Tibial nerve (tissue), 4 donors: ENCODE measurements at regions not wholly inside any gene's neighbourhood (a gene's known extent, or its start where the extent isn't known, plus 50 kb on each side); places are given as distances from the start of the nearest gene placed in this dataset.

Experiments used
- DNase-seq, 2 donors: peaks; one replicate each; pipeline ENCODE4 v3.0.0-alpha.2; 2019; ENCODE audit warnings: low spot score in 2 of 2
- H3K27ac ChIP-seq, 4 donors: fragments of 200-600 bp; sonication (generic) in 3 of 4; one replicate each; pipeline ENCODE4 v1.5.1; 2017 to 2019; ENCODE audit warnings: mild to moderate bottlenecking in 1 of 4
- H3K27me3 ChIP-seq, 2 donors: fragments of 200-600 bp; sonication (generic) in 1 of 2; one replicate each; pipeline versions ENCODE4 v1.5.1 to v1.6.0; 2017 to 2019
- H3K36me3 ChIP-seq, 3 donors: fragments of 200-600 bp; sonication (generic); one replicate each; pipeline ENCODE4 v1.5.1; 2018 to 2019
- H3K4me1 ChIP-seq, 4 donors: fragments of 200-600 bp; sonication (generic) in 3 of 4; one replicate each; pipeline ENCODE4 v1.5.1; 2017 to 2019
- H3K4me3 ChIP-seq, 4 donors: fragments of 200-600 bp; sonication (generic) in 3 of 4; one replicate each; pipeline ENCODE4 v1.5.1; 2017 to 2019; ENCODE audit warnings: mild to moderate bottlenecking in 1 of 4, moderate library complexity in 1 of 4
- H3K9me3 ChIP-seq, 4 donors: fragments of 200-600 bp; sonication (generic) in 3 of 4; one replicate each; pipeline ENCODE4 v1.5.1; 2017 to 2019
- EP300 ChIP-seq, 2 donors: sonication (generic); formaldehyde crosslinking; IDR thresholded peaks; one replicate each; pipeline ENCODE4 v1.6.1; 2017; ENCODE audit warnings: antibody characterized with exemption in 2 of 2, mild to moderate bottlenecking in 1 of 2
- POLR2A ChIP-seq, 2 donors: fragments of 450-650 bp; IDR thresholded peaks; one replicate each; pipeline ENCODE4 v1.6.1; 2017; ENCODE audit warnings: antibody characterized with exemption in 2 of 2, mild to moderate bottlenecking in 2 of 2, moderate library complexity in 2 of 2
- WGBS, 2 donors: methylation state at CpG; one replicate each; pipeline ENCODE4 v1.1.5; 2018; 5-methylcytosine and 5-hydroxymethylcytosine counted together
- TF ChIP-seq, protein P1 (sequence below), 5 experiments: fragments of 200-600 bp in 3 of 5; fragments of 450-650 bp in 2 of 5; sonication (generic) in 3 of 5; IDR thresholded peaks; one replicate each; pipeline ENCODE4 v1.5.1; 2016 to 2019; ENCODE audit warnings: antibody characterized with exemption in 5 of 5, mild to moderate bottlenecking in 3 of 5, moderate library complexity in 2 of 5

- Histone ChIP-seq H3K4me3 (no peak overlapping the region), H3K27me3 (no peaks in the 10 kb centered on the region), H3K27ac (no peak overlapping the region), H3K9me3 (no peaks in the 10 kb centered on the region), H3K36me3 (peaks cover 0 to under 1% (median 0%) of the 10 kb centered on the region in 3 donors), H3K4me1 (no peaks in the 10 kb centered on the region)
- no peak for DNase-seq
- WGBS, 2 donors, result 95 to 96% methylated on average over 2 of the region's 2 CpGs
- TF ChIP-seq POLR2A (IDR thresholded peaks at IDR 0.05) (no peak), EP300 (IDR thresholded peaks at IDR 0.05) (no peak)
- TF ChIP-seq, protein P1, sequence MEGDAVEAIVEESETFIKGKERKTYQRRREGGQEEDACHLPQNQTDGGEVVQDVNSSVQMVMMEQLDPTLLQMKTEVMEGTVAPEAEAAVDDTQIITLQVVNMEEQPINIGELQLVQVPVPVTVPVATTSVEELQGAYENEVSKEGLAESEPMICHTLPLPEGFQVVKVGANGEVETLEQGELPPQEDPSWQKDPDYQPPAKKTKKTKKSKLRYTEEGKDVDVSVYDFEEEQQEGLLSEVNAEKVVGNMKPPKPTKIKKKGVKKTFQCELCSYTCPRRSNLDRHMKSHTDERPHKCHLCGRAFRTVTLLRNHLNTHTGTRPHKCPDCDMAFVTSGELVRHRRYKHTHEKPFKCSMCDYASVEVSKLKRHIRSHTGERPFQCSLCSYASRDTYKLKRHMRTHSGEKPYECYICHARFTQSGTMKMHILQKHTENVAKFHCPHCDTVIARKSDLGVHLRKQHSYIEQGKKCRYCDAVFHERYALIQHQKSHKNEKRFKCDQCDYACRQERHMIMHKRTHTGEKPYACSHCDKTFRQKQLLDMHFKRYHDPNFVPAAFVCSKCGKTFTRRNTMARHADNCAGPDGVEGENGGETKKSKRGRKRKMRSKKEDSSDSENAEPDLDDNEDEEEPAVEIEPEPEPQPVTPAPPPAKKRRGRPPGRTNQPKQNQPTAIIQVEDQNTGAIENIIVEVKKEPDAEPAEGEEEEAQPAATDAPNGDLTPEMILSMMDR (IDR thresholded peaks at IDR 0.05), result no peak
These were observed 340.2 kb upstream of the ADAMTS9 start for GRCh38 chr3:65028024-65028423.

- WGBS, 2 donors, result 71 to 80% methylated on average over 8 of the region's 8 CpGs
- Histone ChIP-seq H3K4me3 (no peak overlapping the region), H3K36me3 (peaks cover 0 to 7% (median 0%) of the 10 kb centered on the region in 3 donors), H3K9me3 (no peaks in the 10 kb centered on the region), H3K27ac (no peak overlapping the region), H3K27me3 (no peaks in the 10 kb centered on the region), H3K4me1 (no peaks in the 10 kb centered on the region)
- TF ChIP-seq POLR2A (IDR thresholded peaks at IDR 0.05) (no peak), EP300 (IDR thresholded peaks at IDR 0.05) (no peak)
- TF ChIP-seq, protein P1 (IDR thresholded peaks at IDR 0.05), result no peak
- DNase-seq, result no peak
These were observed 339.5 kb upstream of the ADAMTS9 start for GRCh38 chr3:65027335-65027734.

DNA sequence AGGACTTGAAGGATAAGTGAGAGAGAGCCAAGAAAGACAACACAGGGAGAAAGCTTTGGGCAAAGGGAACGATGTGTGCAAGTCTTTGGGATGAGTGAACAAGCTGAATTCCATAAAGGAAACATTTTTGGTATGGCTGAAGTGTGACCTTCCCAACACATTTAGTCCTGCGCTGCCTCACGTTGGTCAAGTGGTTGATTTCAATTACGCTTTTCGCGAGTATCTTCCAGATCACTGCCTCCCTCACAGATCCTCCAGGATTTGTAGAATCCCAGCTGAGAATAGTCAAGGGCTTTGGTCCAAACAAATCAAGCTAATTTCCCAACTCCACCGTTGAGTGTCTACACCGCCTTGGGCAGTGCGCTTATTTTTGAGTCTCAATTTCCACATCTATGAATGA lies 338.4 kb upstream of the ADAMTS9 start:
- Histone ChIP-seq H3K27ac (no peak overlapping the region), H3K36me3 (peaks cover 0 to 7% (median 0%) of the 10 kb centered on the region in 3 donors), H3K4me3 (no peak overlapping the region), H3K4me1 (no peaks in the 10 kb centered on the region), H3K27me3 (no peaks in the 10 kb centered on the region), H3K9me3 (no peaks in the 10 kb centered on the region)
- 86 to 91% methylated on average over 9 of the region's 9 CpGs for WGBS, 2 donors
- DNase-seq, result no peak
- TF ChIP-seq POLR2A (IDR thresholded peaks at IDR 0.05) (no peak), EP300 (IDR thresholded peaks at IDR 0.05) (no peak)
- TF ChIP-seq, protein P1 (IDR thresholded peaks at IDR 0.05), result no peak

DNA sequence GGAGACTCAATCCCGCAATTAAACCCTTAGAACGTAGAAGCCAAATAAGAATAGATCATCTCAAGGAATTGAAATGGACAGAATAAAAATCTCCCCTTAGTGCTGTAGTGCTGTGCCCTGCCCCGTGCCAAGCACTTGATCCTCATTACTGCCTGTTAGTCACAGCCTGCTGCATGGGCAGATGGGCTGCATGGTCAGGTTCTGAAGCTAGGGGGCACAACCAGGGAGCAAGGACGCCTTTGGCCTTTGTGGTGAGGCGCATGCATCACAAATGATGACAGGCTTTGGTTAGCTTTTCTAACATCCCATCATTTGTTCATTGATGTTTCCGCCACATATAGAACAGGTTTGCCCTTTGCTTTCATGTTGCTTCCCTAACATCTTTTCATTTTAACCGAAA lies 336.3 kb upstream of the ADAMTS9 start:
- H3K36me3 ChIP-seq, result peaks cover 0 to 7% (median 0%) of the 10 kb centered on the region in 3 donors
- peaks cover 0 to 17% (median 0%) of the 10 kb centered on the region in 4 donors for H3K4me1 ChIP-seq
- DNase-seq, result no peak
- TF ChIP-seq EP300 (IDR thresholded peaks at IDR 0.05) (no peak), POLR2A (IDR thresholded peaks at IDR 0.05) (no peak)
- TF ChIP-seq, protein P1 (IDR thresholded peaks at IDR 0.05), result no peak
- H3K27ac ChIP-seq, result no peak overlapping the region
- no peak overlapping the region for H3K4me3 ChIP-seq
- 95 to 97% methylated on average over 7 of the region's 7 CpGs for WGBS, 2 donors
- no peaks in the 10 kb centered on the region for H3K9me3 ChIP-seq
- no peaks in the 10 kb centered on the region for H3K27me3 ChIP-seq

GRCh38 chr3:65020281-65021160 lies 332.7 kb upstream of the ADAMTS9 start:
- Histone ChIP-seq H3K27ac (peak overlapping the region in 2 of 4 donors; percentile 31 to 54), H3K4me1 (peaks cover 0 to 19% (median 0%) of the 10 kb centered on the region in 4 donors), H3K36me3 (peaks cover 0 to 7% (median 0%) of the 10 kb centered on the region in 3 donors), H3K9me3 (no peaks in the 10 kb centered on the region), H3K27me3 (no peaks in the 10 kb centered on the region), H3K4me3 (no peak overlapping the region)
- WGBS, 2 donors, result 41 to 44% methylated on average over 5 of the region's 5 CpGs
- DNase-seq, result no peak
- TF ChIP-seq, protein P1 (IDR thresholded peaks at IDR 0.05), result no peak
- TF ChIP-seq POLR2A (IDR thresholded peaks at IDR 0.05), result no peak
- TF ChIP-seq EP300 (IDR thresholded peaks at IDR 0.05), result no peak
